ENCODE measurements at regions not wholly inside any gene's neighbourhood (a gene's known extent, or its start where the extent isn't known, plus 50 kb on each side); places are given as distances from the start of the nearest gene placed in this dataset.

- H3K36me3 ChIP-seq = no peaks in the 10 kb centered on the region
- no peak for TF ChIP-seq CTCF (IDR thresholded peaks at IDR 0.05)
- no peak overlapping the region for H3K4me3 ChIP-seq
- no peaks in the 10 kb centered on the region for H3K27me3 ChIP-seq (replicated peaks; ENCODE audit: insufficient read depth)
- no peak for ATAC-seq (ENCODE audit: insufficient number of reproducible peaks, low FRiP score, low read depth)
- H3K9me3 ChIP-seq = no peaks in the 10 kb centered on the region
- no peak for DNase-seq (ENCODE audit: low spot score)
- H3K27ac ChIP-seq = no peak overlapping the region
- H3K4me1 ChIP-seq (ENCODE audit: control insufficient read depth in 1 of 2, low read depth in 2 of 2) = no peaks in the 10 kb centered on the region
These were observed 443.1 kb upstream of the KCNH7 start for GRCh38 chr2:163281717-163282116.

GRCh38 chr2:163269374-163270021 lies 430.9 kb upstream of the KCNH7 start:
- peaks cover 8% of the 10 kb centered on the region for H3K9me3 ChIP-seq
- H3K27me3 ChIP-seq (replicated peaks; ENCODE audit: insufficient read depth) = no peaks in the 10 kb centered on the region
- TF ChIP-seq CTCF (IDR thresholded peaks at IDR 0.05) = no peak
- no peaks in the 10 kb centered on the region for H3K36me3 ChIP-seq
- H3K4me3 ChIP-seq = no peak overlapping the region
- H3K4me1 ChIP-seq (ENCODE audit: control insufficient read depth in 1 of 2, low read depth in 2 of 2) = no peaks in the 10 kb centered on the region
- DNase-seq (ENCODE audit: low spot score) = no peak
- no peak for ATAC-seq (ENCODE audit: insufficient number of reproducible peaks, low FRiP score, low read depth)
- no peak overlapping the region for H3K27ac ChIP-seq

GRCh38 chr2:163266772-163267171 lies 428.2 kb upstream of the KCNH7 start:
- TF ChIP-seq CTCF (IDR thresholded peaks at IDR 0.05) = no peak
- H3K4me1 ChIP-seq (ENCODE audit: control insufficient read depth in 1 of 2, low read depth in 2 of 2) = no peaks in the 10 kb centered on the region
- no peaks in the 10 kb centered on the region for H3K27me3 ChIP-seq (replicated peaks; ENCODE audit: insufficient read depth)
- no peak for DNase-seq (ENCODE audit: low spot score)
- no peak for ATAC-seq (ENCODE audit: insufficient number of reproducible peaks, low FRiP score, low read depth)
- no peak overlapping the region for H3K27ac ChIP-seq
- peaks cover 3% of the 10 kb centered on the region for H3K9me3 ChIP-seq
- H3K4me3 ChIP-seq = no peak overlapping the region
- H3K36me3 ChIP-seq = no peaks in the 10 kb centered on the region

GRCh38 chr2:163265562-163265961 lies 427.0 kb upstream of the KCNH7 start:
- Histone ChIP-seq H3K9me3 (no peaks in the 10 kb centered on the region), H3K27me3 (replicated peaks; ENCODE audit: insufficient read depth) (no peaks in the 10 kb centered on the region), H3K36me3 (no peaks in the 10 kb centered on the region), H3K4me3 (no peak overlapping the region), H3K27ac (no peak overlapping the region), H3K4me1 (ENCODE audit: control insufficient read depth in 1 of 2, low read depth in 2 of 2) (no peaks in the 10 kb centered on the region)
- TF ChIP-seq CTCF (IDR thresholded peaks at IDR 0.05) = no peak
- DNase-seq (ENCODE audit: low spot score) = no peak
- ATAC-seq (ENCODE audit: insufficient number of reproducible peaks, low FRiP score, low read depth) = no peak

GRCh38 chr2:163264341-163264740 lies 425.8 kb upstream of the KCNH7 start:
- no peaks in the 10 kb centered on the region for H3K4me1 ChIP-seq (ENCODE audit: control insufficient read depth in 1 of 2, low read depth in 2 of 2)
- no peaks in the 10 kb centered on the region for H3K9me3 ChIP-seq
- ATAC-seq (ENCODE audit: insufficient number of reproducible peaks, low FRiP score, low read depth) = no peak
- no peak overlapping the region for H3K4me3 ChIP-seq
- no peak overlapping the region for H3K27ac ChIP-seq
- no peaks in the 10 kb centered on the region for H3K36me3 ChIP-seq
- H3K27me3 ChIP-seq (replicated peaks; ENCODE audit: insufficient read depth) = no peaks in the 10 kb centered on the region
- TF ChIP-seq CTCF (IDR thresholded peaks at IDR 0.05) = no peak
- no peak for DNase-seq (ENCODE audit: low spot score)

All from thoracic aorta (tissue), 2 donors.